ENCODE measurements at regions not wholly inside any gene's neighbourhood (a gene's known extent, or its start where the extent isn't known, plus 50 kb on each side); places are given as distances from the start of the nearest gene placed in this dataset.

DNA sequence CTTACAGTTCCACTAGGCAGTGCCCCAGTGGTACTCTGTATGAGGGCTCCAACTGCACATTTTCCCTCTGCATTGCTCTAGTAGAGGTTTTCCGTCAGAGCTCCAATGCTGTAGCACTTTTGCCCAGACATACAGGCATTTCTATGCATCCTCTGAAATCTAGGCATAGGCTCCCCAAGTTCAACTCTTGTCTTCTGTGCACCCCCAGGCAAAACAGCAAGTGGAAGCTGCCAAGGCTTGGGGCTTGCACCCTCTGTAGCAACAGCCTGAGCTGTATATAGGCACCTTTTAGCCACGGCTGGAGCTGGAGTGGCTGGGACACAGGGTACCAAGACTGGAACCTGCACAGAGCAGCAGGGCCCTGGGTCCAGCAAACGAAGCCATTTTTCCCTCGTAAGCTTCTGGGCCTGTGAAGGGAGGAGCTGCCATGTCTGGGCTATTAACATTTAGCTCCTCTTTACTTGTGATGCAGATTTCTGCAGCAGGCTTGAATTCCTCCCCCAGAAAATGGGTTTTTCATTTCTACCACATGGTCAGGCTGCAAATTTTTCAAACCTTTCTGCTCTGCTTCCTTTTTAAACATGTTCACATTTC lies 596.2 kb upstream of the ADGRB3 start:
- CTCF ChIA-PET = no interaction called here
- no TSS peak for BruUV-seq (replicated peaks)
- H3K27ac Mint-ChIP-seq (ENCODE audit: unreplicated experiment) = no peak overlapping the region
- H3K4me1 Mint-ChIP-seq (ENCODE audit: low read depth, unreplicated experiment) = no peaks in the 10 kb centered on the region
- H3K4me3 Mint-ChIP-seq (ENCODE audit: low read depth, unreplicated experiment) = no peak overlapping the region
- DNase-seq = no peak
- peaks cover 6% of the 10 kb centered on the region for H3K9me3 Mint-ChIP-seq (ENCODE audit: low read depth, unreplicated experiment)
- H3K27me3 Mint-ChIP-seq (ENCODE audit: unreplicated experiment) = no peaks in the 10 kb centered on the region
- H3K36me3 Mint-ChIP-seq (ENCODE audit: insufficient read depth, unreplicated experiment) = no peaks in the 10 kb centered on the region
- TF ChIP-seq, protein P1, sequence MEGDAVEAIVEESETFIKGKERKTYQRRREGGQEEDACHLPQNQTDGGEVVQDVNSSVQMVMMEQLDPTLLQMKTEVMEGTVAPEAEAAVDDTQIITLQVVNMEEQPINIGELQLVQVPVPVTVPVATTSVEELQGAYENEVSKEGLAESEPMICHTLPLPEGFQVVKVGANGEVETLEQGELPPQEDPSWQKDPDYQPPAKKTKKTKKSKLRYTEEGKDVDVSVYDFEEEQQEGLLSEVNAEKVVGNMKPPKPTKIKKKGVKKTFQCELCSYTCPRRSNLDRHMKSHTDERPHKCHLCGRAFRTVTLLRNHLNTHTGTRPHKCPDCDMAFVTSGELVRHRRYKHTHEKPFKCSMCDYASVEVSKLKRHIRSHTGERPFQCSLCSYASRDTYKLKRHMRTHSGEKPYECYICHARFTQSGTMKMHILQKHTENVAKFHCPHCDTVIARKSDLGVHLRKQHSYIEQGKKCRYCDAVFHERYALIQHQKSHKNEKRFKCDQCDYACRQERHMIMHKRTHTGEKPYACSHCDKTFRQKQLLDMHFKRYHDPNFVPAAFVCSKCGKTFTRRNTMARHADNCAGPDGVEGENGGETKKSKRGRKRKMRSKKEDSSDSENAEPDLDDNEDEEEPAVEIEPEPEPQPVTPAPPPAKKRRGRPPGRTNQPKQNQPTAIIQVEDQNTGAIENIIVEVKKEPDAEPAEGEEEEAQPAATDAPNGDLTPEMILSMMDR (IDR thresholded peaks at IDR 0.05; ENCODE audit: unreplicated experiment) = no peak
- intact Hi-C loops (cut with micrococcal nuclease; ENCODE audit: unreplicated experiment) = no loop called here

DNA sequence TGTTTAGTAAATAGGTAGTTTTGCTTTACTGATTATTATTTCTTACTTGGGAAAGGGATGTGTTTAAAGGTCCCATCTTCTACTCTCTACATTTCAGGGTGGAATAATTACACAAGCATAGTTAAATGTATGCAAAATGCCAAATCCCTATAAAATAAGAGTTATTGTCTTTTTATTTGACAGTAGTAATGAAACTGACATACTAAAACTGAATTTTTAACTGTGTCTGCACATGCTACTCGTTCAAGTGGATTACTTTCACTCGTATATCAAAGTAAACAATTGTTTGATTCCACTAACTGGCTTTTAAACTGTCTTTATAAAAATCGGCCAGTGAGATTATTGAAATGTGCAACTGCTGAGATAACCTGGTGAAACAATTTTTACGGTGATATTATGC lies 602.9 kb upstream of the ADGRB3 start:
- TF ChIP-seq, protein P1 (IDR thresholded peaks at IDR 0.05; ENCODE audit: unreplicated experiment) = no peak
- no TSS peak for BruUV-seq (replicated peaks)
- CTCF ChIA-PET = no interaction called here
- intact Hi-C loops (cut with micrococcal nuclease; ENCODE audit: unreplicated experiment) = no loop called here
- Mint-ChIP-seq H3K27ac (ENCODE audit: unreplicated experiment) (no peak overlapping the region), H3K4me1 (ENCODE audit: low read depth, unreplicated experiment) (no peaks in the 10 kb centered on the region), H3K4me3 (ENCODE audit: low read depth, unreplicated experiment) (no peak overlapping the region), H3K9me3 (ENCODE audit: low read depth, unreplicated experiment) (peaks cover 6% of the 10 kb centered on the region), H3K36me3 (ENCODE audit: insufficient read depth, unreplicated experiment) (no peaks in the 10 kb centered on the region), H3K27me3 (ENCODE audit: unreplicated experiment) (no peaks in the 10 kb centered on the region)
- DNase-seq = no peak

DNA sequence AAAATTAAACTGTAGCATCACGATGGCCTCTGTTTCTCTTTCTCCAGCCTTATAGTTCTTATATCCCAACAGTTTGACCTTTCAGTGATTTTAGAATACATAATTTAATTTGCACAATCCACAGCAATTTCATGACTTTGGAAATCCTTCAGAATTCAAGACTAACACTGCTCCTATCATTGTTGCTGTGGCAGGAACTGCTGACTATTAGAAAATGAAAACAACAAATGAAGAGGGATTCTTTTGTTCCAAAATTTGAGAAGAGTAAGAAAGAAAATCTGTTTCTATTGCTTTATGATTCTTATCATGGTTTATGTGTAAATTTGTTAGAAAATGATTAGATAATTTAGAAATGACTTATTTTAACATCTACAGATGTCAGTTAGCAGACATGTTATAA lies 604.0 kb upstream of the ADGRB3 start:
- Mint-ChIP-seq H3K27me3 (ENCODE audit: unreplicated experiment) (no peaks in the 10 kb centered on the region), H3K9me3 (ENCODE audit: low read depth, unreplicated experiment) (peaks cover 6% of the 10 kb centered on the region), H3K36me3 (ENCODE audit: insufficient read depth, unreplicated experiment) (no peaks in the 10 kb centered on the region), H3K4me3 (ENCODE audit: low read depth, unreplicated experiment) (no peak overlapping the region), H3K4me1 (ENCODE audit: low read depth, unreplicated experiment) (no peaks in the 10 kb centered on the region), H3K27ac (ENCODE audit: unreplicated experiment) (no peak overlapping the region)
- intact Hi-C loops (cut with micrococcal nuclease; ENCODE audit: unreplicated experiment) = no loop called here
- TF ChIP-seq, protein P1 (IDR thresholded peaks at IDR 0.05; ENCODE audit: unreplicated experiment) = no peak
- CTCF ChIA-PET = no interaction called here
- DNase-seq = no peak
- no TSS peak for BruUV-seq (replicated peaks)

- CTCF ChIA-PET = no interaction called here
- BruUV-seq (replicated peaks) = no TSS peak
- Mint-ChIP-seq H3K4me1 (ENCODE audit: low read depth, unreplicated experiment) (no peaks in the 10 kb centered on the region), H3K27ac (ENCODE audit: unreplicated experiment) (no peak overlapping the region), H3K9me3 (ENCODE audit: low read depth, unreplicated experiment) (peaks cover 10% of the 10 kb centered on the region), H3K36me3 (ENCODE audit: insufficient read depth, unreplicated experiment) (no peaks in the 10 kb centered on the region), H3K4me3 (ENCODE audit: low read depth, unreplicated experiment) (no peak overlapping the region), H3K27me3 (ENCODE audit: unreplicated experiment) (no peaks in the 10 kb centered on the region)
- TF ChIP-seq, protein P1 (IDR thresholded peaks at IDR 0.05; ENCODE audit: unreplicated experiment) = no peak
- intact Hi-C loops (cut with micrococcal nuclease; ENCODE audit: unreplicated experiment) = no loop called here
- DNase-seq = no peak
Observed at GRCh38 chr6:68026483-68026882, 608.6 kb upstream of the ADGRB3 start.

Data from Calu3 (cell line).